HUDEP-2 (cell line): ENCODE measurements at regions not wholly inside any gene's neighbourhood (a gene's known extent, or its start where the extent isn't known, plus 50 kb on each side); places are given as distances from the start of the nearest gene placed in this dataset.
"Not testable (repeated sequence)": the region's sequence is repeated elsewhere in the genome, so short reads cannot be mapped to it uniquely, and the experiment has no call there.

Experiments
- DNase-seq, 76 experiments: peaks; one replicate each; lab custom pipeline; 2025; ENCODE audit not compliant: unreplicated experiment in 76 of 76; lab: John Stamatoyannopoulos, UW

DNA sequence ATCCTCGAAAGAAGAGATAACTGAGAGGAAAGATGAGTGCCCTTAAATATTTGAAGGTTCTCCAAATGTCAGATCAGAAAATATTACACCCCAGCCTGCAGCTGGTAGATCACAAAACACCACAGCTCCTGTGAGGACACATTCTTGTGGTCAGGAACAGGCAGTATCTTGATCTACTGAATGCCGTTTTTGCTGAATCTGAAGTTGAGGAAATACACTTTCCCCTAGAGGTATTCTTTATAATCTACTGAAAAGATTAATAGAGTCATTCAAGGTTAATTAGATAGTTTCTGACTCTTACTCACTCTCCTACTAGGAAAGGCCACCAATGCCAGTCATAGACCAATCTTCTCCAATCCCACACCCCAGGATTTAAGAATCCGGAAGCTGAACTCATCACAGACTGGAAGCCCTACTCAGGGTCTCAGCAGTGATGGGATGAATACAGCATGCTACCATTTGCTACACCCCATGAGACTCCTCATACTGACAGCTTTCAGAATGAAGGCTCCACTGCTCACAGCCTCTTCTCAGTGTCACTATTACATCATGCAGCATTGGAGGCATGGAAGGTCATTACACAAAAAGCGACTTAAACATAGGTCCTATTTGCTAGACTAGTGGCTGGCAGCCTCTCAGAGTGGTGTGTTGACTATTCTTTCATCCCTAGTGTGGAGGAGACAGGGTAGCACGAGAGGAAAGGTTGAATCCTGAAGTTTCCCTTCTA is 143.9 kb upstream of the SLC1A3 start:
- peak in 2 of 76 experiments; percentile 6 to 12 for DNase-seq

DNA sequence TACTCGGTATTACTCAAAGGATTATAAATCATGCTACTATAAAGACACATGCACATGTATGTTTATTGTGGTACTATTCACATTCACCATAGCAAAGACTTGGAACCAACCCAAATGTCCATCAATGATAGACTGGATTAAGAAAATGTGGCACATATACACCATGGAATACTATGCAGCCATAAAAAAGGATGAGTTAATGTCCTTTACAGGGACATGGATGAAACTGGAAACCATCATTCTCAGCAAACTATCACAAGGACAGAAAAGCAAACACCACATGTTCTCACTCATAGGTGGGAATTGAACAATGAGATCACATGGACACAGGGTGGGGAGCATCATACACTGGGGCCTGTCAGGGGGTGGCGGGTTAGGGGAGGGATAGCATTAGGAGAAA is 130.5 kb upstream of the SLC1A3 start:
- not testable (repeated sequence) for DNase-seq

DNA sequence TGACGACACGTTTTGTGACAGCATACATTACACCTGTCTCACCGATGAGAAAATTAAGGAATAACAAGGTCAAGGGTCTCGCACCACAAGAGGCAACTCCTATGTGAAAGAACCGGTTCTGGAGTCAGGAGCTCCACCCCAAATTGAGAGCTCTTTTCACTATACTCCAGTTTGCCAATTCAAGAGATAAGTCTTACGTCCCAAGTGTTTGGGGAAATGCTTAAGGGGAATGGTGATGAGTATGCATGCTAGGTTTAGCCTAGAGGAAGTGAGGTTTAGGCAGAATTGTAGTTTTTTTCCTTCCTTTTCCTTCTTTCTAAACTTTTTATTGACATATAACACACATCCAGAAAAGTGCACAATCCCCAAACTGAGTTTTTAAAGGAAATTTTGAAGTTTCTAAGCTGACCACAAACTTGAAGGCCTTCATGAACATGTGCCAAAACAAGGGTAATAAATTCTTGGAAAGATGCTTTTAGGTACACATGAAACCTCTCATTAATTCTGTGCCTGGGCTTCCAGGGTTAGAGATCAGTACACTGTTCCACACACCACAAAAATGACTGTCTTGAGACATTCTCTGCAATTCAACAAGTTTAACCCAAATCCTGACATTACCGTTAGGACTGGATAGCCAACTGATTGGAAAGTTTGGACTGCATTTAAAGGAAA is 127.6 kb upstream of the SLC1A3 start:
- DNase-seq, result no peak

DNA sequence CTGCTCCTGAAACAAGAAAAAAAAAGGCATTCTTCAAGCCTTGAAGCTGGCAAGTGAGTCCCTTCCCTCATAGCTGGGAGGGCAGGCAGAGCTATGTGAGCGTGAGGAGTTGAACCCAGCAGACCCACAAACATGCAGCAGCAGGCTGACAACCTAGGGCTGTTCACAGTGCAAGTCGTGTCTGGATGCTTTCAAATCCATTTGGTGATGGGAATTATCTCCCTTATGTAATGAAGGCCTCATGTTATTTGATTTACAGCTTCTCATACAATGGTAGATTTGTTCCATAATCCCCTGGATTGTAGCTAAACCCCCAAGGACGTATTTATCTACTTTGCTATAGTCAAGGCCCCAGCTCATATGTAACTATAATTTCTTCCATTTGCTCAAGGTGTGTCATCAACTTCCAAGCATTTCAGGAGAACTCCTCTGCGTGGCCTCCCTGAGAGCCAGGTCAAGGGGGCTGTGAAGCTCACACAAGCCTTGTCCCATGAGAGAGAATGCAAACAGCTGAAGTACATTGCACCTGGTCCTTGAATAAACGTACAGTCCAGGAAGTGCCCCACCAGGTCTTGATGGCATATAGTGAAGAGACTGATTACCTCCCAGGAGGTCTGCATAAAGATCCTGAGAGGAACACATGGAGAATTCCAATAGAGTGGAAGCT is 124.8 kb upstream of the SLC1A3 start:
- DNase-seq, result no peak

DNA sequence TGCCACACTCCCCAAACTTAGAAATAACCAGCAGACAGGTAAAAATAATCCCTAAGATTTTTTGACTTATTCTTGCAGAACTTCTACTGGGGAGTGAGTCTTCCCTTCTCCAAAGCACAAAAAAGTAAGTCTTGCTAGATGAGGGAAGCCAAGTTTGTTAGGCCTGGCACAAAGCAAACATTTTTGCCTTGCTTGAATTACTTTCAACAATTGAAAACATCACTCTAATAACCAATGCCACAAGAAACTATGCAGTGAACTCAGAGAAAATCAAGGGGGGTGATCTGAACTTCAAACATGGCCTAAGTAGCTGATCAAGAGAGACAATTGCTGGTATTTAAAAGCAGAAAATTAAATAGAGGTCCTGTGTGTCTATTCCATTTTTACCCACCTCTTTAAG is 123.6 kb upstream of the SLC1A3 start:
- no peak for DNase-seq

DNA sequence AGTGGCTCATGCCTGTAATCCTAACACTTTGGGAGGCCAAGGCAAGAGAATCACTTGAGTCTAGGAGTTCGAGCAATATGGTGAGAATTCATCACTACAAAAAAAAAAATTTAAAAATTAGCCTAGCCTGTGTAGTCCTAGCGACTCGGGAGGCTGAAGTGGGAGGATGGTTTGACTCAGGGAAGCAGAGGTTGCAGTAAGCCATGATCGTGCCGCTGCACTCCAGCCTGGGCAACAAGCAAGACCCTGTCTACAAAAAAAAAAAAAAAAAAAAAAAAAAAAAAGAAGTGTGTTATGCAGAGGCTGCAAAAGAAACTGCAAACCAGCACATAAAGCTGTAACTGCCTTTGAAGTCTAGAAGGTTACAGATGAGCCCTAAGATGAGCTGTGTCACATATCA is 116.9 kb upstream of the SLC1A3 start:
- no peak for DNase-seq

DNA sequence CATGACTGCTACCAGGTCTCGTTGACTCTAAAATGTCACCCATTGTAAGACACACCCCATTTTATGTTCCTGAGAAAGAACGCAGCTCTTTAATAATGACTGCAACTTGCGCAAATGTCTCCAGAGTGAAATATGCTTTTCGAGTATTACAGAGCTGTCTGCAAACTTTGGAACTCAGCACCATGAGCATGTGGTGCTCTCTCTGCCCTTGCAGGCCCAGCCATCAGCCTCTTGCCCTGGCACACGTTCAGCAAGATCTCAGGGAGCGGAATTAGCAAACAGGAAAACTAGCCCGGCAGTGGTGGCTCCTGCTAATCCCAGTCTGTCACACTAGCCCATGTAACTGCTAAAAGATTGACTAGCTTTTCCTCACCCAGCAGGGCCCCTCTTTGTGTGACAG is 114.5 kb upstream of the SLC1A3 start:
- no peak for DNase-seq

DNA sequence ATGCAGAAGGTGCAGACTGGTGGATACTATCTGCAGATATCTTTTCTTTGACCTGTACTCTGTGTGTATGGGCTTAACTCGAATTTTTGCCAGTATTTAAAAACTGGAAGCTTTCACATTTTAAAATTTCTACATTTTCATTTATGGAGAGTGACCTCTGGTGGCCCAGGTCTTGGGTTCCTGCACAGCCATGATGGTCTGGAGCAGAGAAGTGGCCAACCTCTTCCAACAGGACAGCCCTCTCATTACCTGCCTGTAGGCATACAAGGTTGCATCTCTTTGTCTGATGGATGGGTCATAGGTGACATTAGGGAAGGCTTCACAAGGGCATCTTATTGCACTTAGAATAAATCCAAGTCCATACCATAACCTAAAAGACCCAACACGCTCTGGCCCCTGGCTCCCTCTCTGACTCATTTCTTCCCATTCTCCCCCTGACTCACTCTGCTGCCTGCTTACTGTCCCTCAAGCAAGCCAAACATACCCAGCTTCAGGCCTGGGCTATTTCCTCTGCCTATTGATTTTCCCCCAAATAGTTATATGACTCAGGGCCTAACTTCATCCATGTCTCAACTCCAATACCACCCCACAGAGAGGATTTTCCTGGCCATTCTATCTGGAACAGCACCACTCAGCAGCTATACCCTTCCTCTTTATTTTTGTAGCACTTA is 113.3 kb upstream of the SLC1A3 start:
- no peak for DNase-seq

DNA sequence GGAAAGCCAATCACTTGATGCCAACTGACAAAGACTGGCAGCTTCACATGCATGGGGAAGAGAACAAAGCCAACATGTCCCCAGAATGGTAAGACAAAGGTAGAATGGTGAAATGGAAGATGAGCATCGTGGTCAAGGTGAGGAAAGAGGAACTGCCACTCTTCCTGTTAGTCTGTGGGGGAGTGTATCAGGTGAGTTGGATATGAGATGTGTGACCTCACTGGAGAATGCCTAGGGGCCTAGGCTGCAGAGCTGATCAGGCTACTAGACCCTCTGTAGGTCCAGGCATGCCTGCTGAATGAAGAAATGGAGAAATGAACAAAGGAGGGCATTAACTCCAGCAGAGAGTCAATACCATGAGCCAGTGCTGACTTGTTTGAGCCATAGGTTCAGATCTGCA is 112.4 kb upstream of the SLC1A3 start:
- no peak for DNase-seq

DNA sequence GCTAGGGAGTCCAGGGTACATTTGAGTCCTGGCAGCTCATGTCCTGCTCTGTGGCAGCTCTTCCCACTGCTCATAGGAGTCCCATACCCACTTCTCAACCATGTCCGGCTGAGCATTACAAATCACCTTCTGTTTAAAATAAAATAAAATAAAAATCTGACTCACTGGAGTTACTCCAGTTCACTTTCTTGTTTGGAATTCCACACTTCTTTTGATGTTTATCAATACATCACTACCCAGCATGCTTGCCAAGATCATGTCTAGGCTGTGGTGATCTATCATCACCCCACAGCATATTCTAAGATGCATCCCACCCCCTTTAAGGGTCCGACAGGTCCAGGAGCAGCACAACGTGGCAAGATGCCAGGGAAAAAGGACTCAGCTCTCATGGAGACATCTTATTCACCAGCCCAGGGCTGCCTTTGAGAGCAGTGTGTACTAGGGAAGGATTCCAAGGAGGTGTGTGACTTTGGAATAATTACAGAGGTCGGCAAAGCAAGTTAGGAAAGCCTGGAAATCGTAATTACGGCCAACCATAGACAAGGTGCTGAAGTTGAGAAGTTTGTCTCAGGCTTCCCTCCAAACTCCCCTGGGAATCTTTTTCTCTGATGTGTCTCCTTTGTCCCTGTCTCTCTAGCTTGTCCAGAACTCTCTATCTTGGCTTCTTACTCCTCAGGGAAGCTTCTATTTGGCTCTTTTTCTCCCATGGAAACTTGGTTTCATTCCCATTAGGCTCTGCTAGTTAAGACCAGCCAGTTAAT is 111.4 kb upstream of the SLC1A3 start:
- DNase-seq, result no peak

DNA sequence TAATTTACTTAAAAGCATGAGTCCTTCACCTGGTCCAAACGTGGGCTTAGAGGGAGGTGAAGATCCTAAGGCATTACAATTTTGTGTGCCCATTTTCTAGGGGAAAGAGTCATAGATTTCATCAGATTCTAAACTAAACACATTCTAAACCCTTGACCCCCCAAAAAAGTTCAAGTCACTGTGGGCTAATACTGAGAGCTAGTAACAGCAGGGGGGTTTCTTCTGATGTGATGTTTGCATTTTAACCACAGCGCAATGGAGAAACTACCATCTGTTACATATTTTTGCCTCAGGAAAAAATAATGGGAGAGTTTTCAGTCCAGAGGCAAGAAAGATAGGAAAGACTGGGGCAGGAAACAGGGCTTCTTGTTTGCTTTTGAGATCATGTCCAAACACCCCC is 110.8 kb upstream of the SLC1A3 start:
- DNase-seq, result no peak

DNA sequence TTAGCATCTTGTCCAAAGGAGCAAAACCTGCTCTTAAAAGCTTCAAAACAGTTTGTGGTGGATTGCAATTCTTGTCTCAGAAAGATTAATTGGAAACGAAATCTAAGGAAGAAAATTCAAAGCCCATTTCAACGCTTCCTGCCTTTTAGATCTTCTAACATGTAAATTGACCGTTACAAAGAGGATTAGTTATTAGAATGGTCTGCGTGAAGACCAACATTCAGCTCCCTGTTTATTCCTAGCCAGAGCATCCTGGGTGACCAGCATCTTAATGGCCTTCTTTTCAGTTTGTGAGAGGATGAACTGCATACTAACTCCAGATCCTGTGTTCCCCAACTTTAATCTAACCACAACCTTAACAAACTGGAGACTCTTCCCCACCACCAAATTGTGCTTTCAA is 109.9 kb upstream of the SLC1A3 start:
- DNase-seq, result no peak

DNA sequence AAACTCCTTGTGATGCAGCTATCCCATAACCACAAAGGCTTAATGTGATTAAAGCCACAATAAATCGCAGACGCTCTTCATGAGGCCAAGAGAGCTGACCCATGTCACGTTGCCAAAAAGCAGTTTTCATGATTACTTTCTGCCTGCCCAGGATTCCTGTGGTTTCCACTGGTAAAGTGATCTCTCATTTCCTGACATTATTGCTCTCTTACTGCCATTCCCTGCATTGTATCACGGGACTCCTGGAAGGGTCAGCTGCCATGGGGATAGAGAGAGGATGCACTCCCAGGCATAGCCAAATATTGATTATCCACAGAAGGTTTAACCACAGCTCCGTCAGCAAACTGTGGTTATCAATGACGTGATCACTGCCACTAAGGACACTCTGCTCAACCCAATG is 103.8 kb upstream of the SLC1A3 start:
- no peak for DNase-seq

DNA sequence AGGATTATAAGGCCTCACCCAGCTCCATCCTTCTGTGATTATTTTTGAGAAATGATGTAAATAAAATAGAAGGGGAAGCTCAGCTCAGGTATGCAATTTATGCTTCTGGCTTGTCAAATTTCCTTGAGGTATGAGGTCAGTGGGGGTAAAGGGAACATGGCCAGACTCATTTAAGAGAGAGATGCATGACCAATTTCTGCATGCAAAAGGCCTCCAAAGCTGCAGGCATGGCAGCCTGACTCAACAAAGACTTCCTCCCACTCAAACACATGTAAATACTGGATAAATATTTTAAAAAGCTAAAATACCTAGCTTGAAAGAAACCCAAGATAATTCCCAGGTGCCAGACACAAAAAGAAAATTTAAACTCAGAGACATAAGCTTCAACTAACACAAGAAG is 101.4 kb upstream of the SLC1A3 start:
- no peak for DNase-seq

DNA sequence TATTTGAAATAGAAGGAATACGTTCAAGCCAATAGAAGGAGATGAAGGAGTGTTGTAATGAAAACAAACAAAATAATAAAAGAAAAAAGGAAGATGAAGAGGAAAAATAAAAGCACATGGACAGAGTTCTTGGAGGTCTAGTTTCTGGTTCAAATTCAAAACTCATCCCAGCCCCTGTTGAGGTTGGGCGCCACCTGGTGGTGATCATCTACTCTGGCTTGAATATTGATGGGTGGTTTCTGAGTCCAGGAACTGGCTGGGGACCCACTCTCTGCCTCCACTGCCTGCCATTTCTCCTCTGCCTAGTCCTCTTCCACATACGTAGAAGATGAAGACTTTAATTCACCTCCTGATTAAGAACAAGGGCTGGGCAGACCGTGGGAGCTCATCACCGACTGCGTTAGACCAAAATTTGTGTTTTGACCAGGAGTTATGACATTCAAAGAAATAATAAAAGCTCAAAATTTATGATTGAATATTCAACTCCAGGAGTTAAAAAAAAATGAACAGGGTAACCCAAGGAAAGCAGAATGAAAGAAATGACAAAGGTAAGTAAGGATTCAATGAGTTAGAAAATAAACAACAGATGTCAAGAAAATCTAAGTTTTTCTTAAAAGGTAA is 99.0 kb upstream of the SLC1A3 start:
- peak in 57 of 76 experiments; percentile 1 to 71 (median 36) for DNase-seq

DNA sequence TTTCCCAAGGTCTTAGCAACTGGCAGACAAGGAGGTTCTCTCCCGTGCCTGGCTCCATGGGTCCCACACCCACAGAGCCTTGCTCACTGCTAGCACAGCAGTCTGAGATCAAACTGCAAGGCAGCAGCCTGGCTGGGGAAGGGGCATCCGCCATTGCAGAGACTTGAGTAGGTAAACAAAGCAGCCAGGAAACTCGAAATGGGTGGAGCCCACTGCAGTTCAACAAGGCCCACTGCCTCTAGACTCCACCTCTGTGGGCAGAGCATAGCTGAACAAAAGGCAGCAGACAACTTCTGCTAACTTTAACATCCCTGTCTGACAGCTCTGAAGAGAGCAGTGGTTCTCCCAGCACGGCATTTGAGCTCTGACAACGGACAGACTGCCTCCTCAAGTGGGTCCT is 98.1 kb upstream of the SLC1A3 start:
- not testable (repeated sequence) for DNase-seq

DNA sequence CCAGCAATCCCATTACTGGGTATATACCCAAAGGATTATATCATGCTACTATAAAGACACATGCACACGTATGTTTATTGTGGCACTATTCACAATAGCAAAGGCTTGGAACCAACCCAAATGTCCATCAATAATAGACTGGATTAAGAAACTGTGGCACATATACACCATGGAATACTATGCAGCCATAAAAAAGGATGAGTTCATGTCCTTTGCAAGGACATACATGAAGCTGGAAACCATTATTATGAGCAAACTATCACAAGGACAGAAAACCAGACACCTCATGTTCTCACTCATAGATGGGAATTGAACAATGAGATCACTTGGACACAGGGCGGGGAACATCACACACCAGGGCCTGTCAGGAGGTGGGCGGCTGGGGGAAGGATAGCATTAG is 92.8 kb upstream of the SLC1A3 start:
- not testable (repeated sequence) for DNase-seq

DNA sequence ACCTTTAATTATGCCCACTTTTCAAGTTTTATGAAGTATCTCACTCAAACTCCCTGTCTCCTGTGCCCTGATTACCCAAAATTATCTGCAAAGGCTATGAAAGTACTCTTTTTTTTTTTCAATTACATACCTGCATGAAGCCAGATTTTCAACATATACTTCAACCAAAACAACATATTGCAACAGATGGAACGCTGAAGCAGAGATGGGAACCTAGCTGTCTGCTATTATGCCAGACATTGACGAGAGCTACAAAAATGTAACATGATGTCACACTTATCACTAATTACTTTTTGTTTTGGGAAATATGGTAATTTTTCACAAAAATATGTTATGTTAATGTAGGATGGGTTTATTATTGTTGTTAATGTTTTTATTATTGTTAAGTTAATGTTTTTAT is 86.5 kb upstream of the SLC1A3 start:
- DNase-seq, result no peak

DNA sequence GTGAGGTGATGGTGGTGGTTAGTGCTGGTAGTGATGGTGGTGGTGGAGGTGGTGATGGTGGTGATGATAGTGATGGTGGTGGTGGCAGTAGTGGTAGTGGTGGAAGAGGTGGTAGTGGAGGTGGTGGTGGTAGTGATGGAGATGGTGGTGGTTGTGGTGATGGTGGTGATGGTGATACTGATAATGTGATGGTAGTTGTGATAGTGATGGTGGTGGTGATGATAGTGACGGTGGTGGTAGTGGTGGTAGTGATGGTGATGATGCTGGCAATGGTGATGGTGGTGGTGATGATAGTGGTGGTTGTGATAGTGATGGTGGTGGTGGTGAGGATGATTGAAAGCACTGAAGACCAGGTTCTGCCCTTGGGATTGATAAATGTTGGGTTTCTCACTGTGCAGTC is 85.2 kb upstream of the SLC1A3 start:
- DNase-seq, result no peak
